H1 (cell line): ENCODE measurements at regions not wholly inside any gene's neighbourhood (a gene's known extent, or its start where the extent isn't known, plus 50 kb on each side); places are given as distances from the start of the nearest gene placed in this dataset.

Experiments used
- ASH2L ChIP-seq: fragments of 200-600, 300-600 bp; sonication (generic); IDR thresholded peaks from one replicate; pipeline ENCODE4 v1.7.1; 2017; ENCODE audit warnings: low read length
- KDM5A ChIP-seq: fragments of 200-600 bp; IDR thresholded peaks from 2 replicates; pipeline ENCODE4 v1.7.1; 2012; ENCODE audit warnings: mild to moderate bottlenecking, low read length, inconsistent platforms, mixed read lengths
- NRF1 ChIP-seq: IDR thresholded peaks from 2 replicates; pipeline ENCODE4 v1.6.1; 2011; ENCODE audit warnings: mild to moderate bottlenecking, low read depth, low read length, improper control_type of control experiment
- SP1 ChIP-seq: IDR thresholded peaks from 2 replicates; pipeline ENCODE4 v1.6.1; 2011; ENCODE audit warnings: low read depth, low read length
- ZNF274 ChIP-seq: IDR thresholded peaks from 2 replicates; pipeline ENCODE4 v1.7.0; 2012; ENCODE audit warnings: low read length, borderline replicate concordance; ENCODE audit errors: extremely low read depth
- TF ChIP-seq, protein P1 (sequence below): fragments of 300-600 bp; sonication (generic); IDR thresholded peaks from 2 replicates; pipeline ENCODE4 v1.7.1; 2012; ENCODE audit warnings: low read length, moderate library complexity, mild to moderate bottlenecking, inconsistent platforms; ENCODE audit not compliant: insufficient replicate concordance
- TF ChIP-seq, protein P2 (sequence below), 3 experiments: IDR thresholded peaks; 1 replicate in 2 of 3; 2 replicates in 1 of 3; pipeline versions ENCODE4 v1.5.1 to v1.6.1; 2011; ENCODE audit warnings: low read length in 3 of 3, mild to moderate bottlenecking in 3 of 3, inconsistent platforms in 2 of 3, low read depth in 1 of 3, moderate library complexity in 1 of 3; ENCODE audit not compliant: insufficient read depth in 1 of 3; ENCODE audit errors: control extremely low read depth in 1 of 3
- TF ChIP-seq, protein P3 (sequence below): IDR thresholded peaks from 2 replicates; pipeline ENCODE4 v1.6.1; 2012; ENCODE audit warnings: inconsistent platforms

DNA sequence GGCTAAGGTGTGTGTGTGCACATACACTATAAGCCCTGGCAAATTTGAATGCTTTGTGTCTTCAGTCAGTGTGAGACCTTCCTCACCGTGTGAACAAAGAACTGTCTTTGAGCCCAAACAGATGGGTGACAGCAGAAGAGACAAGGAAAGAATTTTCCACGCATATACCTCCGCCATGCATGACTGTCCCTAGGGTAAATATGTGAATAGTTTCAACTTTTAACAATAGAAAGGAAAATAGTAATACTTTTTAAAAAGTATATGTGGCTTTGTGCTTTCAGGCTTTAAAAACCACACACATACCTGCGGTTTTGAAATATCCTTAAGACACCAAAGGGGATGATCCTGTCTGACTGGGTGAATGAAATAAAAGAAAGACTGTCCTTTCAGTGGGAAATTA, 438.6 kb upstream of the MPDZ start (continued):
- TF ChIP-seq, protein P1, sequence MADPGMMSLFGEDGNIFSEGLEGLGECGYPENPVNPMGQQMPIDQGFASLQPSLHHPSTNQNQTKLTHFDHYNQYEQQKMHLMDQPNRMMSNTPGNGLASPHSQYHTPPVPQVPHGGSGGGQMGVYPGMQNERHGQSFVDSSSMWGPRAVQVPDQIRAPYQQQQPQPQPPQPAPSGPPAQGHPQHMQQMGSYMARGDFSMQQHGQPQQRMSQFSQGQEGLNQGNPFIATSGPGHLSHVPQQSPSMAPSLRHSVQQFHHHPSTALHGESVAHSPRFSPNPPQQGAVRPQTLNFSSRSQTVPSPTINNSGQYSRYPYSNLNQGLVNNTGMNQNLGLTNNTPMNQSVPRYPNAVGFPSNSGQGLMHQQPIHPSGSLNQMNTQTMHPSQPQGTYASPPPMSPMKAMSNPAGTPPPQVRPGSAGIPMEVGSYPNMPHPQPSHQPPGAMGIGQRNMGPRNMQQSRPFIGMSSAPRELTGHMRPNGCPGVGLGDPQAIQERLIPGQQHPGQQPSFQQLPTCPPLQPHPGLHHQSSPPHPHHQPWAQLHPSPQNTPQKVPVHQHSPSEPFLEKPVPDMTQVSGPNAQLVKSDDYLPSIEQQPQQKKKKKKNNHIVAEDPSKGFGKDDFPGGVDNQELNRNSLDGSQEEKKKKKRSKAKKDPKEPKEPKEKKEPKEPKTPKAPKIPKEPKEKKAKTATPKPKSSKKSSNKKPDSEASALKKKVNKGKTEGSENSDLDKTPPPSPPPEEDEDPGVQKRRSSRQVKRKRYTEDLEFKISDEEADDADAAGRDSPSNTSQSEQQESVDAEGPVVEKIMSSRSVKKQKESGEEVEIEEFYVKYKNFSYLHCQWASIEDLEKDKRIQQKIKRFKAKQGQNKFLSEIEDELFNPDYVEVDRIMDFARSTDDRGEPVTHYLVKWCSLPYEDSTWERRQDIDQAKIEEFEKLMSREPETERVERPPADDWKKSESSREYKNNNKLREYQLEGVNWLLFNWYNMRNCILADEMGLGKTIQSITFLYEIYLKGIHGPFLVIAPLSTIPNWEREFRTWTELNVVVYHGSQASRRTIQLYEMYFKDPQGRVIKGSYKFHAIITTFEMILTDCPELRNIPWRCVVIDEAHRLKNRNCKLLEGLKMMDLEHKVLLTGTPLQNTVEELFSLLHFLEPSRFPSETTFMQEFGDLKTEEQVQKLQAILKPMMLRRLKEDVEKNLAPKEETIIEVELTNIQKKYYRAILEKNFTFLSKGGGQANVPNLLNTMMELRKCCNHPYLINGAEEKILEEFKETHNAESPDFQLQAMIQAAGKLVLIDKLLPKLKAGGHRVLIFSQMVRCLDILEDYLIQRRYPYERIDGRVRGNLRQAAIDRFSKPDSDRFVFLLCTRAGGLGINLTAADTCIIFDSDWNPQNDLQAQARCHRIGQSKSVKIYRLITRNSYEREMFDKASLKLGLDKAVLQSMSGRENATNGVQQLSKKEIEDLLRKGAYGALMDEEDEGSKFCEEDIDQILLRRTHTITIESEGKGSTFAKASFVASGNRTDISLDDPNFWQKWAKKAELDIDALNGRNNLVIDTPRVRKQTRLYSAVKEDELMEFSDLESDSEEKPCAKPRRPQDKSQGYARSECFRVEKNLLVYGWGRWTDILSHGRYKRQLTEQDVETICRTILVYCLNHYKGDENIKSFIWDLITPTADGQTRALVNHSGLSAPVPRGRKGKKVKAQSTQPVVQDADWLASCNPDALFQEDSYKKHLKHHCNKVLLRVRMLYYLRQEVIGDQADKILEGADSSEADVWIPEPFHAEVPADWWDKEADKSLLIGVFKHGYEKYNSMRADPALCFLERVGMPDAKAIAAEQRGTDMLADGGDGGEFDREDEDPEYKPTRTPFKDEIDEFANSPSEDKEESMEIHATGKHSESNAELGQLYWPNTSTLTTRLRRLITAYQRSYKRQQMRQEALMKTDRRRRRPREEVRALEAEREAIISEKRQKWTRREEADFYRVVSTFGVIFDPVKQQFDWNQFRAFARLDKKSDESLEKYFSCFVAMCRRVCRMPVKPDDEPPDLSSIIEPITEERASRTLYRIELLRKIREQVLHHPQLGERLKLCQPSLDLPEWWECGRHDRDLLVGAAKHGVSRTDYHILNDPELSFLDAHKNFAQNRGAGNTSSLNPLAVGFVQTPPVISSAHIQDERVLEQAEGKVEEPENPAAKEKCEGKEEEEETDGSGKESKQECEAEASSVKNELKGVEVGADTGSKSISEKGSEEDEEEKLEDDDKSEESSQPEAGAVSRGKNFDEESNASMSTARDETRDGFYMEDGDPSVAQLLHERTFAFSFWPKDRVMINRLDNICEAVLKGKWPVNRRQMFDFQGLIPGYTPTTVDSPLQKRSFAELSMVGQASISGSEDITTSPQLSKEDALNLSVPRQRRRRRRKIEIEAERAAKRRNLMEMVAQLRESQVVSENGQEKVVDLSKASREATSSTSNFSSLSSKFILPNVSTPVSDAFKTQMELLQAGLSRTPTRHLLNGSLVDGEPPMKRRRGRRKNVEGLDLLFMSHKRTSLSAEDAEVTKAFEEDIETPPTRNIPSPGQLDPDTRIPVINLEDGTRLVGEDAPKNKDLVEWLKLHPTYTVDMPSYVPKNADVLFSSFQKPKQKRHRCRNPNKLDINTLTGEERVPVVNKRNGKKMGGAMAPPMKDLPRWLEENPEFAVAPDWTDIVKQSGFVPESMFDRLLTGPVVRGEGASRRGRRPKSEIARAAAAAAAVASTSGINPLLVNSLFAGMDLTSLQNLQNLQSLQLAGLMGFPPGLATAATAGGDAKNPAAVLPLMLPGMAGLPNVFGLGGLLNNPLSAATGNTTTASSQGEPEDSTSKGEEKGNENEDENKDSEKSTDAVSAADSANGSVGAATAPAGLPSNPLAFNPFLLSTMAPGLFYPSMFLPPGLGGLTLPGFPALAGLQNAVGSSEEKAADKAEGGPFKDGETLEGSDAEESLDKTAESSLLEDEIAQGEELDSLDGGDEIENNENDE, result no peak
- TF ChIP-seq, protein P2, sequence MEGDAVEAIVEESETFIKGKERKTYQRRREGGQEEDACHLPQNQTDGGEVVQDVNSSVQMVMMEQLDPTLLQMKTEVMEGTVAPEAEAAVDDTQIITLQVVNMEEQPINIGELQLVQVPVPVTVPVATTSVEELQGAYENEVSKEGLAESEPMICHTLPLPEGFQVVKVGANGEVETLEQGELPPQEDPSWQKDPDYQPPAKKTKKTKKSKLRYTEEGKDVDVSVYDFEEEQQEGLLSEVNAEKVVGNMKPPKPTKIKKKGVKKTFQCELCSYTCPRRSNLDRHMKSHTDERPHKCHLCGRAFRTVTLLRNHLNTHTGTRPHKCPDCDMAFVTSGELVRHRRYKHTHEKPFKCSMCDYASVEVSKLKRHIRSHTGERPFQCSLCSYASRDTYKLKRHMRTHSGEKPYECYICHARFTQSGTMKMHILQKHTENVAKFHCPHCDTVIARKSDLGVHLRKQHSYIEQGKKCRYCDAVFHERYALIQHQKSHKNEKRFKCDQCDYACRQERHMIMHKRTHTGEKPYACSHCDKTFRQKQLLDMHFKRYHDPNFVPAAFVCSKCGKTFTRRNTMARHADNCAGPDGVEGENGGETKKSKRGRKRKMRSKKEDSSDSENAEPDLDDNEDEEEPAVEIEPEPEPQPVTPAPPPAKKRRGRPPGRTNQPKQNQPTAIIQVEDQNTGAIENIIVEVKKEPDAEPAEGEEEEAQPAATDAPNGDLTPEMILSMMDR (IDR thresholded peaks at IDR 0.05; ENCODE audit: control extremely low read depth in 1 of 3, insufficient read depth in 1 of 3, low read depth in 1 of 3, low read length in 3 of 3), result no peak
- no peak for TF ChIP-seq ASH2L
- TF ChIP-seq NRF1, result no peak
- TF ChIP-seq KDM5A, result no peak
- no peak for TF ChIP-seq ZNF274
- TF ChIP-seq, protein P3, sequence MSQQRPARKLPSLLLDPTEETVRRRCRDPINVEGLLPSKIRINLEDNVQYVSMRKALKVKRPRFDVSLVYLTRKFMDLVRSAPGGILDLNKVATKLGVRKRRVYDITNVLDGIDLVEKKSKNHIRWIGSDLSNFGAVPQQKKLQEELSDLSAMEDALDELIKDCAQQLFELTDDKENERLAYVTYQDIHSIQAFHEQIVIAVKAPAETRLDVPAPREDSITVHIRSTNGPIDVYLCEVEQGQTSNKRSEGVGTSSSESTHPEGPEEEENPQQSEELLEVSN, result no peak
- no peak for TF ChIP-seq SP1
